ENCODE measurements at regions not wholly inside any gene's neighbourhood (a gene's known extent, or its start where the extent isn't known, plus 50 kb on each side); places are given as distances from the start of the nearest gene placed in this dataset.

DNA sequence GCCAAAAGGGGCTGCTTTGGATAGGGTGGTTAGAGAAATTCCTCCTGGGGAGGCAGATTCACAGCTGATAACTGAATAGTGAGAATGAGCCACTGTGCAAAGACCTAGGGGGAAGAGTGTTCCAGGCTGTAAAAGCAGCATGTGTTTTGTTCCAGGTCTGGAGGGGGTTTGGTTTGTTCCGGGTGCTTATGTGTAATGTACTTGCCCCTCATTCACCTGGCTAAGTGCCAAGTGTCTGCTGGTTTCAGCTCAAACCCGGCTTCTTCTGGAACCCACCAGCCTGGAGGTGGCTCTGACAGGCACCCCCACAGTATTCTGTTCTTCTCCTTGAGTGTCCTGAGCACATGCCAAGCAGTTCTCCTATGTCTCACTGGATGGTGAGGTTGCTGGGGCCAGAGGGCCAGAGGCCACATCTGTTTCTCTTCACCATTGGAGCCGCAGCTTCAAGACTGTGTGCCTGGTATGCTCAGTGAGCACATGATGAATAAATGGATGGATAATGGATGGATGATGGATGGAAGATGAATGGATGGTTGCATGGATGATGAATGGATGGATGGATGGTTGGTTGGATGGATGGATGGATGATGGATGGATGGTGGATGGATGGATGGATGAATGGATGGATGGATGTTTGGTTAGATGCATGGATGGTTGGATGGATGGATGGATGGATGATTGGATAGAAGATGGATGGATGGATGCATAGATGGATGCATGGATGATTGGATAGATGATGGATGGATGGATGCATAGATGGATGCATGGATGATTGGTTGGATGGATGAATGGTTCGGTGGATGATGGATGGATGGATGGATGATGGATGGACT lies 227.6 kb downstream of the BMP7 start:
- no peak for DNase-seq

- DNase-seq: no peak
Observed at GRCh38 chr20:57040466-57040865, 226.0 kb downstream of the BMP7 start.

DNA sequence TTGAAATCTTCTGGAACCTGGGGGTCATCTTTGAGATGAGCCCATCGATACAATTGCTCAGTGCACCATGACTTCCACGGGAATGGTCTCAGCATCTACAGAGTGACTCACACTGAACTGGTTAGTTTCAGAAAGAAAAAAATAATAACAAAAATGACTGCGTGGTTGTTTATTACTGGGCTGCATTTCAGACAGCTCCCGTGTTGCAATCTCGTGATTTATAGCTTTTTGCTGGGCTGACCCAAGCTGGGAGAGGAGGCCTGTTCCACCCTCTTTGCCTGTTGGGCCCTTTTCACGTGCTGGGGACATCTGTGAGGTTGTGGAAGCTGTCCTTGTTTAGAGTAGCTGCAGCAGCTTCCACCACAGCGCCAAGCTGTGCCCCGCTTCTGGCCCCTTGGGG lies 225.5 kb downstream of the BMP7 start:
- DNase-seq: no peak

GRCh38 chr20:57043091-57043490 lies 223.3 kb downstream of the BMP7 start:
- DNase-seq: no peak

DNA sequence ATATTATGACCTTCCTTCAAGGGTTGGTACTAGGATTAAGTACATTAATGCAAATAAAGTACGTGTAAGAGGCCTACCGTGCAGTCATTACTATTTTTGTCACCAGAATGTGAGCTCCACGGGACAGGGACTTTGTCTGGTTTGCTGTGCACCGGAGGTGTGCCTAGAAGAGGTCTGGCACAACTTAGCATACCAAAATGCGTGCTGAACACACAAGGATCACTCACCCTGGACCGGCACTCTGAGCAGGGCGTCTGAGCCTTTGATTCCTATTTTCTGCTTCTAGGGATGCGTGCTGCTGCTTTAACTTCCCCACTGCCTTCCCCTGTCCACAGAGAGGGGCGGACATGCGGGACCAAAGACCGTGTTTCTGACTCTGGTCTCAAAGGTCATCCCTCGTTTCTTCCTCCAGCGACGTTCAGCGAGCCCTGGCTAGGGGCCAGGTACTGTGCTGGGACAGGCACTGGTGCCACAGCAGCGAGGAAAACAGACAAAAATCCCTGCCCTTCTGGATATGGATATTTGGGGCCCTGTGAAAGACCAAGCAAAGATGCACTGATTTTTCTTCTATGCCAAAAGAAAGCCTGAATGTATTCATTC lies 222.7 kb downstream of the BMP7 start:
- no peak for DNase-seq

DNA sequence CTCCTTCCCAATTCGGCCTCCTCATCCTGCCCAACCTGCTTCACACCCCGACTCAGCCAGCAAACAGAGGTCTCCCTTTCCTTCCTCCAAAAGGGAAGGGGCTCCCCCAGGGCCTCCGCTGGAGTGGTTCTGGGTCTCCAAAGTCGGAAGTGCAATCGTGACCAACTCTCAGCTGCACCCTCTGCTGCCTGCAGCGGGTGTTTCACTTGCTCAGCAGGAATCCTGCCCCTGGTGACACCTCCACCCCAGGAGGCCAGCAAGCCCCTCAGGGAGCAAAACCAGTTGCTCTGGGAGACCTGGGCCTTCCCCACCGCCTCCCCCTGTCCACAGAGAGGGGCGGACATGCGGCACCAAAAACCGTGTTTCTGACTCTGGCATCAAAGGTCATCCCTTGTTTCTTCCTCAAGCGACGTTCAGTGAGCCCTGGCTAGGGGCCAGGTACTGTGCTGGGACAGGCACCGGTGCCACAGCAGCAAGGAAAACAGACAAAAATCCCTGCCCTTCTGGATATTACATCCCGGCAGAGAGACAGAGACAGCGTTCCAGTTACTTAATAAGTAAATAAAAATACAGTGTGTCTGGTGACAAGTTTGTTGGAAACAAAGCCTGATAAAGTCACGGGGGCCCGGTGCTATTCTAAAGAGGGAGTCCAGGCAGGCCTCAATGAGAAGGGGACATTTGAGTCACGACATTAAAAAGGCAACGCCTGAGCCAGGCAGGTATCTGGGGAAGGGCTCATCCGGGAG lies 219.0 kb downstream of the BMP7 start:
- DNase-seq: no peak

DNA sequence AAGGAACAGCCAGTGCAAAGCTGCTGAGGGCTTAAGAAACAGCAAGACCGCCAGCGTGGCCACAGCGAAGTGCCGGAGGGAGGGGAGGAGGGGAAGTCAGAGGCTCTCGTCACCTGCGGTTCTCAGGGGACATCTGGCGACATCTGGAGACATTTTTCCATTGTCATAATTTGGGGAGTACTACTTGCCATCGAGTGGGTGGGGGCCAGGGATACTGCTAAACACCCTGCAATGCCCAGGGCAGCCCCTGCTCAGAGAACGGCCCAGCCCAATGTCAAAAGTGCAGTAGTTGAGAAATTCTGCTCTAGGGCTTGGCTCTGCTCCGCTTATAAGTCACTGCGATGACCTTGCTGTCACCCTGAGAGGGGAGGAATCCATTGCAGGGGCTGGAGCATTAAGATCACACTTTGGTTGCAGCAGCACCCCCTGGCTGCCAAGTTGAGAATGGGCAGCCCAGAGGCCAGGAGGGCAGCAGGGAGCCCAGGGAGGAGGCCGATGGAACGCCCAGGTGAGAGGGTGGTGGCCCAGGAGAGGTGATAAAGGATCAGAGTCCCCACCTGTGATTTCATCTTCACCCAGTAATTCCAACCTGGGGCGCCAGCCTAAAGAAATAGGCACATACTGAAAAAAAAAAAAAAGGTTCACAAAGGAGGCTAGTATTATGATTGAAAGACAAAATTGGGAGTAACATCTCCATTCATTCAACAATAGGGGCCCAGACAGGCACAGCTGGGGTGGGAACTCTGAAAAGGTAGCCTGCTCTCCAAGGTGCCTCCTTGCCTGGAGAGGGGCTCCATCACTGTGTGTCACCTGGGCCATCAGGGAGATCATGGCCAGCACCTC lies 218.2 kb downstream of the BMP7 start:
- DNase-seq: no peak

GRCh38 chr20:57049296-57049695 lies 217.1 kb downstream of the BMP7 start:
- DNase-seq: no peak

DNA sequence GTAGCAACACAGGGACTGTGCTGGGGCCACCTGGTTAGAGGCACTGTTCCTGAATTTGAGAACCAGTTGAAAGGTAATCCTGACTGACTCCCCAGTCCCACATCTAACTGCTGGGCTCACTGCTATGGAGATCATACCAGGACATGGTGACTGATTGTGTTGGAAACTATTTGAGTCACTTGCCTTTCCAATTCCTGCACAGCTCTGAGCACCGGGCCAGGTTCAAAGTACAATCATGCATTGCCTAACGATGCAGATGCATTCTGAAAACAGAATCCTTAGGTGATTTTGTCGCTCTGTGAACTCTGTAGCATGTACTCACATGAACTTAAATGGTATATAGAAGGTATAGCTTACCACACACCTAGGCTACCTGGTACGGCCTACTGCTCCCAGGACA lies 215.3 kb downstream of the BMP7 start:
- DNase-seq: no peak

GRCh38 chr20:57053067-57053466 lies 213.4 kb downstream of the BMP7 start:
- no peak for DNase-seq

DNA sequence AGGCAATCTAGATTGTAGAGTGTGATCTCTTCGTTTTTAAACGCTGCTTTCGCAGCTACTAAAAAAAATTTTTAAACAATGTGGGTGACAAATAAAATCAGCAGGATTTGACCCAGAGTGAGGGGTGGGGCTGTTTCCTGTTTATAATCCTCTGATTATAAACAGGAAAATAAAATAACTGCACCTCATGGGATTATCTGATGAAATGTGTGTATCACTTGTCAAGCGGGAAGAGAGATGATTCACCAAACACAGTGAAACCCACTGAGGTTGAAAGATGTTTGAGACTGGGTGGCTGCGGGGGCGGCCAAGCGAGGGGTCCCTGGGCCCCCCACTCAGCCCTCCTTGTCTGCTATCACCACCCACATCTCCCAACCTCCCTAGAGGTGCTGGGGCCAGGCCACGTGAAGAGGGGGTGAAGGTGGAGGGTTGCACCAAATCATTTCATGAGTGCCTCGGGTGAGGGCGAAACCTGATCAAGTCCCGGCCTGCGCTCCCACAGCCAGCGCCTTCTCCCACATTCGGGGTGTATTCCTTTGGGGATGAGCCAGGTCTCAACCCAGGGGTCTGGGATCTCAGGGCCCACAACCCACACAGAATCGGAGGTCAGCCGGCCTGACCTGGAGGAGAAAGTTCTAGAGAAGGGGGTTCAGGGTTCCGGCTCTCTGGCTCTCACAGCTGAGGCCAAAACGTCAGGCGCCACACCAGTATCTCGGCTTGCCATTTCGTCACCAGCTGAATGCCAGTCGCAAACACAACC lies 212.5 kb downstream of the BMP7 start:
- no peak for DNase-seq

DNA sequence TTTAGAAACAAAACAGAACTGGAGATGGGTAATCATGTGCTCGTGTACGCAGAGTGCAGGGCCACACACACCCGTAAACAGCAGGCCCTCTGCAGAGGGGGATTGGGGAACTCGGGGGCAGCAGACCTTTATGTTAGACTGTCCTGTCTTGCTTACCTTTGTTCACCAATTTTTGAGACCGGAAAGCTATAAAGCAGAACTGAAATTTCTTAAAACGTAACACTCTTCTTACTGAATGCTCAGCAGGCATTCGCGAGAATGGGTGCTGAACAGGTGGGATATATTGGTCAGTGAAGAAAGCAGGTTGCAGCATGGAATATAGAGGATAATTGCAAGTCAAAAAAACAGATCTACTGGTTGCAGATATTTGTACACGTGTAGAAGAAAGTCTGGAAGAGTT lies 211.1 kb downstream of the BMP7 start:
- no peak for DNase-seq

- no peak for DNase-seq
Observed at GRCh38 chr20:57056651-57057050, 209.8 kb downstream of the BMP7 start.

GRCh38 chr20:57059055-57059596 lies 207.3 kb downstream of the BMP7 start:
- DNase-seq: no peak

- DNase-seq: no peak
Observed at GRCh38 chr20:57060407-57061050, 205.9 kb downstream of the BMP7 start.

DNA sequence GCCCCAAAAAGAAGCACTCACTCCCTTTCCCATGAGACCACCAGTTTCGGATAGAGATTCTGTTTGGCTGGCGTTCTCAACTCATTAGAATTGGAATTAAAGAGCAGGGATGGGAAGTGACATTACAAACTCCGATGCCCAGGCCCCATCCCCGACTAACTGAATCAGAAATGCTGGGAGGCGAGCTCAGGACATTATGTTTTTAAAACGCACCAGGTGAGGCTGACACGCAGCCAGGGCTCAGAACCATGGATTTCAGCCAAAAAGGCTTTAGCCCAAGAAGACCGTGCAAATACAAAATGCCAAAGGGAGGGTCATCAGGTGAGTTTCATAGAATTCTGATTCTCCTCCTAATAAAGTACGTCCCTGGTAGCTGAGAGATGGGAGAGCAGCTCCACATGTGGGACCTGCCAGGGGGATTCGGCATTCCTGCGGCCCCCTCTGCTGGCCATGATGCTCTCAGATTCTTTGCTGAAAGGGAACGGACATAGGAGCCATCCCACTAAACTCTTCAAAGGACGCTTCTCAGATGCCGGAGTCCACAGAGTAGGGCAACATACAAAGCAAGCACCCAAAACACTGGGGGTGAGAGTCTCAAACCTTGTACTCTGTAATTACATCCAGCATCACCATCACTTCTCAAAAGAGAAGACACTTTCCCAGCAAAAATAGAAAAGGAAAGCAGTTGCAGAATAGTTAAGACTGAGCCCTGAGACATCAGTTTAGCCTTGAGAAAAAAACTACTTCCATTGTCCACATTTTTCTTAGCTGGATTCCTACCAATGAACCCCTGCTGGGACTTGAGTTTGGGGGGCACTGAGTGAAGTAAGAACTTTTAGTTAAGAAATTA lies 205.2 kb downstream of the BMP7 start:
- DNase-seq: no peak

- no peak for DNase-seq
Observed at GRCh38 chr20:57062241-57062640, 204.2 kb downstream of the BMP7 start.

DNA sequence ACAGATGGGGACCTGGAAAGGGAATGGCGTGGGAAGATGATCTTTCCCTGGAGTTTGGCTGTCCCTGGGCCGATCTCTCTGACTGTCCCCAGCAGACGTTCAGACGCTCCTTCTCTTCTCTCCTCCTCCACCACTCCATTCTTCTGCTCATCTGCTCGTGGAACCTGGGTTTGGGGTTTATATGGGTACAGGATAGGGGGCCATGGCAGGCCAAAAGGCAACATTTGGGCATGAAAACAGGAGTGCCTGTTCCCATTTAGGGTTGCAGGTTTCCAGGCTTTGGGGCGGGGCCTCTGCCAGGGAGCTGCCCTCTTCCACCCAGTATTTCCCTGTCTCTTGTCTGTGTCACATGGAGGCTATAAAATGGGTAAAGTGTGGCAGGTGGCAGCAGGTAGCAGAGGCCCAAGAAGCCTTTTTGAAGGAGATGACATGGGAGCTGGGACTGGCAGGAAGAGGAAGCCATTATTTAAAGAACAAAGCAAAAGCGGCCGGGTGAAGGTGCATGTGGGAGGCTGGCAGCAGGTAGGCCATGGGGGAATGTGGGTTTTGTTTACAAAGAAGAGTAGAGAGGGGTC lies 203.7 kb downstream of the BMP7 start:
- DNase-seq: no peak

GRCh38 chr20:57064836-57065235 lies 201.6 kb downstream of the BMP7 start:
- no peak for DNase-seq

GRCh38 chr20:57065646-57066045 lies 200.8 kb downstream of the BMP7 start:
- DNase-seq: no peak

All from NCI-H2227 treated with DMSO at 0.1 percent for 48 hours (cell line).